NCI-H187 (cell line): ENCODE measurements at regions not wholly inside any gene's neighbourhood (a gene's known extent, or its start where the extent isn't known, plus 50 kb on each side); places are given as distances from the start of the nearest gene placed in this dataset.
"Not testable (repeated sequence)": the region's sequence is repeated elsewhere in the genome, so short reads cannot be mapped to it uniquely, and the experiment has no call there.

Experiments
- DNase-seq, 2 experiments: peaks; one replicate each; lab custom pipeline; 2025; lab: John Stamatoyannopoulos, UW

DNA sequence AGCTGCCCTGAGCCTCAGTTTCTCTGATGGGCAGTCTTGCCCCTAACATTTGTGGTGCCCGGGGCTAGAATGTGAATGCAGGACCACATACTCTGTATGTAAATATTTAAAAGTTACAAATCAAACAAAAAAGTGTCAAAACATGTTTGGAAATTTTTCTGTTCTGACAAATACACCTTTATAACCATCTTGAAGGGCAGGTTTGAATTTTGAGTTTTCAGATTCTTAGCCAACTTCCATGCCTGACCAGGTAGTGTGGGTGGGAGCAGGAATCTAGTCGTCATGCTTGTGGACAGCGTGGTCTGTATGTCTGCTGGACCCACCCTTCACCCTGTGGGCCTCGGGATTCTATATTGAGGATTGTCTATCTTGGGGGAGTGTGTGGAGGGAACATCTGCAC is 325.1 kb downstream of the SOX4 start:
- no peak for DNase-seq

DNA sequence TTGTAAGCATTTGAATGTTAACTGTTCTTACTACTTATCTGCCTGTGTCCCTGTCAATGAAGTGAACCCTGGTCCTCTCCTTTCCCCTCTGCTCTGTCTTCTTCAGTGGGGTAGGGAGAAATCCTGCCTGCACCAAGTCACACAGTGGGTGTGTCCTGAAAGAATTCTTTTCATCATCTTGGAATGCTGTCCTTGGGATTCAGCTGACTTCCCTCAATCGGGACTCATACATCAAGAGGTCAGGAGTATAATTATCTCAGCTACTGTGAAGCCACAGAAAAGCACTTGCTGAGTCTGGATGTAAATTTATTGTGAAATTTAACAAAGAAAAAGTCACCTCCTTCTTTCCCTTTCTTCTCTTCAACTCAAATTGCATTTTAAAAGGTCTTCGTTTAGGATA is 328.5 kb downstream of the SOX4 start:
- DNase-seq: no peak

DNA sequence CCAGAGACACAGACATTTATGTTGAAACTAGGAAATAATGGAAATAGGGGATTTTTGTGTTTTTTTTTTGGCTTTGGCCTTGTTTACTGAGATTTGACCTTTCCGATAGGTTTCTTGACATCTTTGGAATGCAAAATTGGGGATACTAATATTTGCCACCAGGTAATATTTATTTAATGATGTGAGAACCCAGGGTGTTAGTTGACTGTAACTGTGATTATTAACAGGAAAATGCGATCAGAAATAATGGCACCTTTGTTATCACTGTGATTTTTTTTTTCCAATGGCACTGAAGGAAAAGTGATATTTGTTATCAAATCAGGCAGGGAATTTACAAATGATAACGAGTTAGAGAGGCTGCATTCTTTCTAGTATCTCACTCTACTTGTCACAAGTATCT is 330.5 kb downstream of the SOX4 start:
- no peak for DNase-seq

DNA sequence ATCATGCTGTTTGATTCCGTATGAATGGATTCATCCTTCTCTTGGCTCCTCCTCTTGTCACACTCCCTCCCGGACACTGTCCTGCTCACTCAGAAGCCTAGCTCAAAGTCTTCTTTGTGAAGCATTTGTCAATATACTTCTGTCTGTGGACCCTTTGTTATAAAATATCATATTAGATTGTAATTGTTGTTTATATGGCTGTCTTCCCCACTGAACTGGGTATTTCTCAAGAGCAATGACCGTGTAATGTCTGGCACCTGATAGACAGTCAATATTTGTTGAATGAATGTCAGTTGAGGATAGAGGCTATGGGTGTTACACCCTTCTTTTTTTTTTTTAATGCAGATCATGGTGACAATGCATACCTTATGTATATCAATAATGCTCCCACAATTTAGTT is 335.3 kb downstream of the SOX4 start:
- DNase-seq: no peak

DNA sequence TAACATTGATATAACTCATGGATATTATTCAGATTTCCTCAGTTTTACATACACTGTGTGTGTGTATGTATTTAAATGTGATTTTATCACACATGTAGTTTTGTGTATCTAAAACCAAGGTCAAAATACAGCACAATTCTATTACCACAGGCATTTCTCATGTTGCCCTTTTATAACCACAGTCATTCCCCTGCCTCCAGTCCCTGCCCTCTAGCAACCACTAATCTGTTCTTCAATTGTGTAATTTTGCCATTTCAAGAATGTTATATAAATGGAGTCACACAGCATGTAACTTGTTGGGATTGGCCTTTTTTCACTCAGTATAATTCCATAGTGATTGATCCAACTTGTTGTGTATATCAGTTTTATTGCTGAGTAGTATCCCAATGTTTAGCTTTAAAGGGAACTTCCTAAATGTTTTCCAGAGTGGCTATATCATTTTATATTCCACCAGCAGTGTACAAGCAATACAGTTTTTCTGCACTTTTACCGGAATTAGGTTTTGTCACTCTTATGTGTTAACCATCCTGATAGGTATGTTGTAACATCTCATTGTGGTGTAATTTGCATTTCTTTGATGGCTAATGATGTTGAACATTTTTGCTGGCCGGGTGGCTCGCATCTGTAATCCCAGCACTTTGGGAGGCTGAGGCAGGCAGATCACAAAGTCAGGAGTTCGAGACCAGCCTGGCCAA is 338.2 kb downstream of the SOX4 start:
- no peak for DNase-seq

DNA sequence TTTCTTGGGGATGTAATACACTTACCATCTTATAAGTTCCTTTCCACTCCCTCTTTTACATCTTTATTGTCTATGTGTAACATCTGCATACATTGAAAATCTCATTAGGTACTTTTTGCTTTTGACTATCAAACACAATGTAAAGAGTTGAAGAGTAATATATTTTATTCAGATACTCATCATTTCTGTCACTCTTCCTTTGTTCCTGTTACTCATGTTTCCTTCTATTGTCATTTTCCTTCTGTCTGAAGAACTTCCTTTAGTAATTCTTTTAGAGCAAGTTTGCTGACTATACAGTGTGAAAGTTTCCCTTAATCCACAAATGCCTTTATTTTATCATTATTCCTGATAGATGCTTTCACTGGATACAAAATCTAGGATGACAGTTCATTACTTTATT is 339.8 kb downstream of the SOX4 start:
- DNase-seq: no peak

DNA sequence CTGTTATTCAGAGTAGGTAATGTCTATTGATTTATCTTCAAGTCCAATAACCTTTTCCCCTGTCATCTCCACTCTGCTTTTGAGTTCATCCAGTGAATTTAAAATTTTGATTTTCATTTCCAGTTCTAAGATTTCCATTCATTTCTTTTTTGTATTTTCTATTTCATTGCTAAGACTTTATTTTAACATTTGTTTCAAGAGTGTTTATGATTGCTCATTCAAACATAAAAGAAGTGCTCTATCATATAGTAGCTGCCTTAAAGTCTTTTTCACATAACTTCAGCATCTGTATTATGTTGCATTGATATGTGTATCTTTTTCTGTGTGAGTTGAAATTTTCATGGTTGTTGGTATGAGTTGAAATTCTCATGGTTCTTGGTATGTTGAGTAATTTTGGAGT is 341.6 kb downstream of the SOX4 start:
- no peak for DNase-seq

DNA sequence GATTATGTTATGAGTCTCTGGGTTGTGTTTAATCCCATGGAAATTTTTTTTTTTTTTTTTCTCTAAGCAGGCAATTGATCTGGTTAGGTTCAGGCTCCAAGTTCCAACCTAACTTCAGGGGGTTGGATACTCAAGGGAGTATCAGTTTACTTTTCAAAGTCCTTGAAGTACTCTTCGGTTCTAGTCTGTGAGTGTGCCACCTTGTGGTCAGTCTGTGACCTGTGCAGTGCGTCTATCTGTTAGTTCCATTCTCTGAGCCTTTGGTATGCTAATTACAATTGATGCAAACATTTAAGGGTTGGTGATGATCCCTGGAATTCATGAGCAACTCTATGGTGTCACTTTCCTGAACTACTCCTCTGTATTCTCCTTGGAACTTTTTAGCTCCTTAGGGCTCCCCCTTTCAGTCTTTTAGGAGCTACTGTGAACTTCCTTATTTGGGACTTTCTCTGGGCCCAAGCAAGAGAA is 342.0 kb downstream of the SOX4 start:
- no peak for DNase-seq

DNA sequence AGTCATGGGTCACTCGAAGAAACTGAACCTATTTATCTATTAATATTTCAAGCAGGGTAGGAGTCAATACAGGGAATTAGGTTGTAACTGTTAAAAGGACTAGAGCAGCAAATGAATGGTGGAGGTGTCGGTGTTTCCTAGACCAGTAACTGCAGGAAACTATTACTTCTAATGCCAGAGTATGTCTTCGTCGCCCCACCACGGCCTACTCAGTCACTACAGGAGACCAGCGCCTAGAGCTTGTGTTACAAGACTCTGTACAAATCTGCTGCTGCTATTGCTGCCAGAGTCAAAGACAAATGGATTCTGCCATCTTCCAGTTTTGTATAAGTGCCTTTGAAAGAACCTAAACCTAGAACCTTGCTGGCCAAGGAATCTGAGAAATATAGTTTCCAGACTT is 343.9 kb downstream of the SOX4 start:
- no peak for DNase-seq

DNA sequence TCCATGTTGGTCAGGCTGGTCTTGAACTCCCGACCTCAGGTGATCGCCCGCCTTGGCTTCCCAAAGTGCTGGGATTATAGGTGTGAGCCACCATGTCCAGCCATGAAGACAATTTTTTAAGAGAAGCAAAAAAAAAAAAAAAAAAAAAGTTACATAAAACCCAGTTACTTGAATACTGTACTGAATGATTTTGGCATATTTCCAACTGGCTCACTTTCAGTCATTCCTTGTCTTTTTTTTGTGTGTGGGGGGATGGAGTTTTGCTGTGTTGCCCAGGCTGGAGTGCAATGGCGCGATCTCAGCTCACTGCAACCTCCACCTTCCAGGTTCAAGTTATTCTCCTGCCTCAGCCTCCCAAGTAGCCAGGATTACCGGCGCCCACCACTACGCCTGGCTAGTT is 345.5 kb downstream of the SOX4 start:
- DNase-seq: not testable (repeated sequence)

DNA sequence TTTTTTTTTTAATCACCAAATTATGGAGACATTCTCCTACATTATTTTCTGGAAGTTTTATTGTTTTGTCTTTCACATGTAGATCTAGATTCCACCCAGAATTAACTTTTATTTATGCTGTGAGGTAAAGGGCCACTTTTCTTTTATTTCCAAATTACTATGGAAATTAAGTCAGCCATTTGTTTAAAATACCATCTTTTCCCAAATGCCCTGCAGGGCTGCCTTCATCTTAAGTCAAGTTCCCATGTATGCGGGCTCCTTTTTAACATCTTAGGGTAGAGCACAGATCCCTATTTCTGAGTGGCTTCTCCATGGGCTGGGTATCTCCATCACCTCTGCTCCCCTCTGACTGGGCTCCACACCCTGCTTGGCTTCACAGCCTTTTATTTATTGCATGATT is 348.4 kb downstream of the SOX4 start:
- no peak for DNase-seq

DNA sequence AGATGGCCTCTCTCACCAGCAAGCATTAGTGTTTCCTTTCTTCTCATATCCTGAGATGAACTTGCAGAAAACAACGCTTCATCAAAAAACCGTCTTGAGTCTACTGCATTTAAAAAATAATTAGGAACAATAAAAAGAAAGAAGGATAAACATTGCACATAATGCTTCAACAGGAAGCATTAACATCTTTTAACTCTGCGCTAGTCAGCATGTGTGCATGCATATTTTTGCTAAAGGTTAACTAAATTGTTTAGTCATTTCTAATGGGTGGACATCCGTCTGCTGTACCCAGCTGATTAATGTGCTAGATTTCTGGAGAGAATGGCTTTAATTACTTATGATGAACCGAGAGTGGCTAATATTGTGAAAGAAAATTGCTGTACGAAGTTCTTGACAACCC is 349.3 kb downstream of the SOX4 start:
- DNase-seq: no peak

DNA sequence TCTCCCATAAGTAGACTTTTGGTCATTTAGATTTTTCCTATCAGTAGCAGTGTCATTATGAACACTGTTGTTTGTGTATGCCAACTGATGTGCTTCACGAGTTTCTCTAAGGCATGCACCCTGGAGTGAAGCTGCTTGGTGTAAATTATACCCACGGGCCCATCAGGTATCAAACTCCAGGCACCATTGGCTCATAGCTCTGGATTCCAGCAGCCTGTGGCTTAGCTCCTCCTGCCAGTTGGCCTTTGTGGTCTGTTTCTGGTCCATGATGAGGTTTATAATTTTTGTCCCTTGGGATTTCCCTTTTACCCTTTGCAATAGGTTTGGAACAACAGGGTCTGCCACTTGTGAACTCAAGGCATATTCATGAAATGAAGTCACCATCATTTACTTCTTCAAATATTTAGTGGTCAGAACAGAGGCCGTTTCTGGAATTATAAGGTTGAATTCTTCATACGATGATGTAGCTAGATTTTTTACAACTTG is 350.5 kb downstream of the PRL start:
- DNase-seq: no peak

DNA sequence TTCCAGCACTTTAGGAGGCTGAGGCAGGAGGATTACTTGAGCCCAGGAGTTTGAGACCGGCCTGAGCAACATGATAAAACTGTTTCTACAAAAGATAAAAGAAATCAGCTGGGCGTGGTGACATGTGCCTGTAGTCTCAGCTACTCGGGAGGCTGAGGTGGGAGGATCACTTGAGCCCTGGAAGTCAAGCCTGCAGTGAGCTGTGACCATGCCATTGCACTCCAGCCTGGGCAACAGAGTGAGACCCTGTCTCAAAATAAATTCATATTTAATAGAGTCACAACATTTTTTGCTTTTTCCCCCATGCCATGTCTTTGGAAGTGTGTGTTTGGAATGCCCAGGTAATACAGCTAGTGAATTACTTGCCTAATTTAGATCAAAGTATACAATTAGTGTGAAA is 349.6 kb downstream of the PRL start:
- DNase-seq: not testable (repeated sequence)

DNA sequence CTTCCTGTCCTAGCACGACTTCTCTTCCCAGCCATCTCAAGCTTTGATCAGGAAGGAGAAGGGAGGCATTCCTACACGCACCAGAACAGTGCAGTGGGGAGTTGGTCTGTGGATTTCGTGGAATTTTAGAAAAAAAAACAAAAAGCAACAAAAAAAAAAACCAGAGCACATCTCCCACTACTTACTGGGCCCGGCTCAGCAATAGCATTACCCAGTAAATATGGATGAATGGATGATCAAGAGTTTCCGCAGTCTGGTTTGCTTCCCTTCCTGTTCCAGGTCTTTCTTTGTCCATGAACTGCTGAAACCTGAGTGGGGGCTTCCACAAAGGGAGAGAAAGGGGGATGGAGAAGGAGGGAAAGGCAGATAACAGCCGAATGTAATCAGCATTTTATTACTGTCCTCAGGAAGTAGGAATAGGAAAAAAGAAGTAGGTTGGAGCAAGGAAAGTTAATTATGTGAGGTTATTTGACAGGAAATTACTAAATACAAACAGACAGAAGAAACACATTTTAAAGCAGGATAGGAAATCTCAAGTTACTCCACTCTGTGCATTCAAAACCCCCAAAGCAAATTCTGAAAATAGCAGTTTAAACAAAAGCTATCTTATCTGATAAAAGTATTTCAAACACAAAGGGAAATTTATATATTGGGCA is 349.0 kb downstream of the PRL start:
- no peak for DNase-seq

DNA sequence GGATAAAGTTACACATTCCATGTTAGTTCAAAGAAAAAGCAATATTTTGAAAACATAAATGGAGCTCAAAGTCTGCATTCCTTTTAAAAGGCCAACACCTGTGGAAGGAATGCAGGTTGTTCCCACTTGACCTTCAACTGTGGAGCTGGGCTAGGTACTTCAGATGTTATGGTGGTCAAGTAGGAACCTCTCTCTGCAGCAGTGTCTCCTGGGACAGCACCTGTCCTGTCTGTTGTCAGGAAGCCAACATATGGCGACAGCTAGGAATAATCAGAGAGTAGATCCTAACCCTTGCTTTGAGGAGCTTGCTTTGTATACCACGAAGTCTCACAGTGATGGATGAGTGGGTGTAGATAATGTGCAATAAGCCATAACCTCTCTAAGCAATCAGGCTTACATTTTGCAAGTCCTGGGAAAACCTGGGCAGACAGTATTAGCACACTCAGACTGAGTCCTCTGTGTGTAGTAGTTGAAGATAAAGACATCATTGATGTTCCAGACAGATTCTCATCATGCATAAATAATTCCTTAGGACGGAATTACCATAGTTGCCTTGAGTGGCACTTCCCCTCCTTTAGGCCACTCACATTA is 347.5 kb downstream of the PRL start:
- DNase-seq: peak; percentile 58 to 77

DNA sequence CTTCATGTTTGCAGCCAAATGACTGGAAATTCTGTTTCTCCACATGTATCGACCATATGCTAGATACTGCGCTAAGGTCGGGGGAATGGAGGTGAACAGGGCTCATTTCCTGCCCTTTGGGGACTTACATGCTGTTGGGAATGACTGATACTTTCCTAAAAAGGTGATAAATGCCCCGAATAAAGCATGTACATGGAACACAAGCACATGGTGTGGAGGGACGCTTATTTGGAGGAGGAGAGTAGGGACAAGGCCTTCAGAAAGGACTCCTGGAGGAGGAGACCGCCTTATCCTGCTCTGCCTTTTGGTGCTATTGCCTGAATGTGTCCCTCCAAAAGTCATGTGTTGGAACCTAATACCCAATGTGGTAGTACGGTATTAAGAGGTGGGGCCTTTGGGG is 344.5 kb downstream of the PRL start:
- no peak for DNase-seq

DNA sequence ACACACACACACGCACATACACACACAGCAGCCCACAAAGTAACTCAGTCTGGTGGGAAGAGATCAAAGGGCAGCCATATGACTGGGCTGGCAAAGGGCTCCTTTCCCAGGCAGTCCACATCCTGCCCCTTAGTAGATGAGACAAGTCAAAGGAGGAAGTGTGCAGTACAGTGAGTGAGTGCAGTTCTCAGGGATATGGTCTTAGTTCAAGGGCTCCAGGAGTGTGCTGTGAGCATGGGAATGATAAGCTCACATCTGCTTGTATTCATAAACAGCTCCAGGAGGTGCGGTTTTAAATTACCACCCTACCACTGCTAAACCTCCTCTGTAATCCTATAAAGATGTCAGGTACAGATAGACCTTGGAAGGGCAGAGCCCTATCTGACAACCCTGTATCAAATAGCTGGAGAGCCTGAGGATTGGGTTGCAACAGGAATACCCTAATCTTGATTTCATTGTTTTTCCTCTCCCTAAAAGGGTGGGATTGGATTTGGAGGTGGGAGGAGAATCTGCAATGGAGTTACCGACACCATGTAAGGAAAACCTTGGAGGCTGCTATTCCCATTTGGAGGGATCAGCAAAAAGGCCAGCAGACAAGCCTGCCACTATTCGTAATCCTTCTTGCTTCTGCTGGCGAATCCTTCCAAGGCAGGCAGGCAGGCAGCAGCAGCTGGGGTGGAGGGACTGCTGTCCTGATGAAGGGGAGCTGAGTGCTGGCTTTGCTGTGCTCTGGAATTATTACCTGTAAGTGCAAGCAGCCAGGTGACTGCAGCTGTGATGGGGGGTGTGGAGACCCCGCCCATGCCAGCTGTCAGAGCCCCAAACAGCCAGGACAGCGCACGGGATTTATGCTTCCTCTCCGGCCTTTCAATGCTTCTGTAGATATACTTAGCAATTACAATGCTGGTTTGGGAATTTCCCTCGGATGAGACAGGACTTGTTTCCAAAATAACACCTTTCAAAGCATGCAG is 342.7 kb downstream of the PRL start:
- no peak for DNase-seq

DNA sequence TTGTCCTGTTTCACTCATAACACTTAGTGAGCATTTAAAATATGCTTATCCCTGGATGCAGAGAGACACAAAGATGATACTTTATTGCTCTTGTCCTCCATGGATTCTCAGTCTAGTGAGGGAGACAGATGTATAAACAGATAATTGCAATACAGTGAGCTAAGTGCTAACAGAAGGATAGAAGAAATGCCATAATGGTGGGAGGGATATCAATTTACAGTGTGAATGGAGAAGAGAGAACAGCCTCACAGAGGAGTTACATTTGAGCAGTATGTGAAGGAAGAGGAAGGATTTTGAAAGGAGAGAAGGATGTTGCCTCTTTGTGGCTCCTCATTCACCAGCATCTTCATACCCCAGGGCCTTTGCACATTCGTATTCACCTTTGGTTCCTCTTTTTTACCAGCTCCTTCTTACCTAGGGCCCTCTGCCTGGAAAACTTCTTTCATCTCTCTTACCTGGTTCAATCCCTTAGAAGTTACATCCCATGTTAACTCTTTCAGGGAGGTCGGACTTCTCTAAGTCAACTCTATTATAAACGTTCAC is 341.7 kb downstream of the PRL start:
- no peak for DNase-seq

DNA sequence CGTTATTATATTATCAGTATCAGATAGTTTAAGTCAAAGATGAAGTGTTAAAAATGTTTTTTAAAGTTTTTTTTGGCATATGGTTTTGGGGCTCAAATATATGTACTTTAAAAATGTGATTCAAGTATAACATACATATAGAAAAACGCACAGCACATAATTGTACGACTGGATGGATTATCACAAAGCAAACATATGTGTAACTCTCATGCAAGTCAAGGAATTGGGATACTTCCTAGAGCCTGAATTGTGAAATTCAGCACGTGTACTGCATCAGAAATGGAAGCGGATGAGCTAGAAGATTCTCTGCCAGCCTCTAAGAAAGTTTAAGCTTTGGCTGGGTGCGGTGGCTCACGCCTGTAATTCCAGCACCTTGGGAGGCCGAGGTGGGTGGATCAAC is 340.9 kb downstream of the PRL start:
- no peak for DNase-seq

DNA sequence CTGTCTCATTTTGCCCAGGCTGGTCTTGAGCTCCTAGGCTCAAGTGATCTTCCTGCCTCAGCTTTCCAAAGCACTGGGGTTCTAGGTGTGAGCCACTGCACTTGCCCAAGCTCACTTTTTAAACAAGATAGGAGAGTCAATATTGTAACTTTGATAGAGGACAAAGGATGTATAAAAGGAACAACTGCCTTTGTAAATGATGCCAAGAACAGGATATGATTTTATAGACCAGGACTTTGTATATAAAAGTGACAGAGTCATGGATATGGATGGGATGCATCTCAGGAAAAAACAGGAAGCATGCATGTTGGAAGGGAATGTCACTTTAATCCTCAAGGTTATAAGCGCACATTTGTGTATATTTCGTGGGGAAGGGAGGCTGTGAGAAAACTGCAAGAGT is 338.4 kb downstream of the PRL start:
- no peak for DNase-seq

DNA sequence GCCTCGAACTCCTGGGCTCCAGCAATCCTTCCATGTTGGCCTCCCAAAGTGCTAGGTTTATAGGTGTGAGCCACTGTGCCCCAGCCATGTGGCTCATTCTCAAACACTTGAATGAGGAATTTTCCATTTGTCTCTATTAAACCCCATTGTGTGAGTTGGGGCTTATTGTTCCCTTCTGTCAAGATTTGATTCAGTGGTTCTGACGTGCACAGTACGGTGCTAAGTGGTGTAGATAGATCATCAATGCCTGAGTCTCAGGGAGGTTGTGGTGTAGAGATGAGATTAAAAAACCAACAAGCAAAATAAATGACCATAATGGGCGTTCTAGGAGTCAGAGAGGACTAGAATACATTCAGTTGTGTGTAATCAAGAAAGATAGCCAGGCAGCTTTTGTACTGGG is 335.6 kb downstream of the PRL start:
- no peak for DNase-seq
